IMR-90 (cell line): ENCODE measurements at regions not wholly inside any gene's neighbourhood (a gene's known extent, or its start where the extent isn't known, plus 50 kb on each side); places are given as distances from the start of the nearest gene placed in this dataset.

ENCODE experiments used
- ATAC-seq: fragments of 200-7000 bp; cut with Tn5 transposase; 2 replicates; pipeline ENCODE4 v1.9.1; 2020; ENCODE audit warnings: low read depth, mild to moderate bottlenecking, moderate library complexity
- BruUV-seq: library from RNA; stranded (reverse); fragments of 400-500 nt; replicated peaks from 2 replicates; lab custom pipeline; 2021; lab: Mats Ljungman, UMichigan
- CTCF ChIA-PET: fragments of 300-600 bp; formaldehyde crosslinking; extraction: SDS; loops from one replicate; lab custom pipeline; 2021; ENCODE audit warnings: antibody characterized with exemption; lab: Yijun Ruan, JAX
- POLR2A ChIA-PET: fragments of 300-600 bp; sonication (Branson Sonifier 250); formaldehyde crosslinking; loops from one replicate; lab custom pipeline; 2022; ENCODE audit warnings: antibody characterized with exemption; ENCODE audit not compliant: unreplicated experiment; lab: Charles Lee
- DNase-seq: peaks from one replicate; pipeline ENCODE4 v3.0.0; 2013
- H2AFZ ChIP-seq: replicated peaks from 2 replicates; pipeline ENCODE3; 2013; ENCODE audit warnings: low read length, mild to moderate bottlenecking; ENCODE audit not compliant: poor library complexity
- H2AK5ac ChIP-seq: 2 replicates; pipeline ENCODE4 v1.6.1; 2013; ENCODE audit warnings: low read depth, low read length, inconsistent platforms
- H2AK9ac ChIP-seq: replicated peaks from 2 replicates; pipeline ENCODE3; 2013; ENCODE audit warnings: mild to moderate bottlenecking, low read depth, low read length, moderate library complexity; ENCODE audit not compliant: poor library complexity
- H2BK120ac ChIP-seq: 2 replicates; pipeline ENCODE4 v1.6.1; 2013; ENCODE audit warnings: low read depth, low read length, inconsistent platforms
- H2BK15ac ChIP-seq: 3 replicates; pipeline ENCODE4 v1.6.1; 2013; ENCODE audit warnings: low read depth, low read length, inconsistent platforms
- H2BK20ac ChIP-seq: 2 replicates; pipeline ENCODE4 v1.6.1; 2013; ENCODE audit warnings: low read depth, mild to moderate bottlenecking, inconsistent platforms, low read length, moderate library complexity
- H2BK5ac ChIP-seq: 2 replicates; pipeline ENCODE4 v1.6.1; 2013; ENCODE audit warnings: mild to moderate bottlenecking, low read depth, low read length, inconsistent platforms; ENCODE audit not compliant: poor library complexity, severe bottlenecking
- H3K14ac ChIP-seq: replicated peaks from 2 replicates; pipeline ENCODE4 v1.6.1; 2013; ENCODE audit warnings: low read depth, low read length, inconsistent platforms
- H3K18ac ChIP-seq: 2 replicates; pipeline ENCODE4 v1.6.1; 2013; ENCODE audit warnings: low read depth, low read length, control low read depth
- H3K23ac ChIP-seq: 2 replicates; pipeline ENCODE4 v1.6.1; 2013; ENCODE audit warnings: low read depth, low read length, inconsistent platforms
- H3K27ac ChIP-seq: 2 replicates; pipeline ENCODE4 v1.5.1; 2013; ENCODE audit warnings: mild to moderate bottlenecking, control low read depth, low read length; ENCODE audit not compliant: insufficient read depth
- H3K27me3 ChIP-seq: 2 replicates; pipeline ENCODE4 v1.6.1; 2013; ENCODE audit warnings: low read length; ENCODE audit not compliant: control insufficient read depth, insufficient read depth
- H3K36me3 ChIP-seq: 2 replicates; pipeline ENCODE4 v1.6.1; 2013; ENCODE audit warnings: low read length, mixed read lengths; ENCODE audit not compliant: control insufficient read depth, insufficient read depth
- H3K4ac ChIP-seq: 2 replicates; pipeline ENCODE4 v1.6.1; 2013; ENCODE audit warnings: low read depth, low read length, inconsistent platforms
- H3K4me1 ChIP-seq: 2 replicates; pipeline ENCODE4 v1.6.1; 2013; ENCODE audit warnings: low read length, mixed read lengths; ENCODE audit not compliant: control insufficient read depth, insufficient read depth
- H3K4me2 ChIP-seq: 2 replicates; pipeline ENCODE4 v1.6.1; 2013; ENCODE audit warnings: low read depth, mild to moderate bottlenecking, control low read depth, low read length, moderate library complexity
- H3K4me3 ChIP-seq: 2 replicates; pipeline ENCODE4 v1.5.1; 2013; ENCODE audit warnings: low read depth, mild to moderate bottlenecking, control low read depth, low read length, moderate library complexity; ENCODE audit not compliant: insufficient read depth
- H3K56ac ChIP-seq: 2 replicates; pipeline ENCODE4 v1.6.1; 2013; ENCODE audit warnings: low read length, inconsistent platforms; ENCODE audit not compliant: insufficient read depth; ENCODE audit errors: extremely low read depth
- H3K79me1 ChIP-seq, 2 experiments: 2 replicates each; pipeline ENCODE4 v1.6.1; 2013; ENCODE audit warnings: low read length in 2 of 2, inconsistent platforms in 1 of 2, low read depth in 1 of 2
- H3K9ac ChIP-seq: 2 replicates; pipeline ENCODE4 v1.6.1; 2013; ENCODE audit warnings: low read depth, low read length, control low read depth
- H3K9me1 ChIP-seq: 2 replicates; pipeline ENCODE4 v1.6.1; 2013; ENCODE audit warnings: low read length, inconsistent platforms; ENCODE audit not compliant: insufficient read depth
- H3K9me3 ChIP-seq: 2 replicates; pipeline ENCODE4 v1.6.1; 2013; ENCODE audit warnings: low read length; ENCODE audit not compliant: control insufficient read depth, insufficient read depth
- H4K20me1 ChIP-seq: 2 replicates; pipeline ENCODE4 v1.6.1; 2013; ENCODE audit warnings: low read length, inconsistent platforms; ENCODE audit not compliant: insufficient read depth
- H4K5ac ChIP-seq: 2 replicates; pipeline ENCODE4 v1.6.1; 2013; ENCODE audit warnings: mild to moderate bottlenecking, low read depth, low read length, control low read depth
- H4K8ac ChIP-seq, 2 experiments: 2 replicates each; pipeline ENCODE4 v1.6.1; 2013; ENCODE audit warnings: low read depth in 2 of 2, low read length in 2 of 2, control low read depth in 1 of 2, inconsistent platforms in 1 of 2
- H4K91ac ChIP-seq: 2 replicates; pipeline ENCODE4 v1.6.1; 2013; ENCODE audit warnings: low read depth, low read length, inconsistent platforms; ENCODE audit not compliant: insufficient read depth
- BHLHE40 ChIP-seq: fragments of 150-350 bp; IDR thresholded peaks from 2 replicates; pipeline ENCODE4 v1.6.1; 2016; ENCODE audit warnings: mild to moderate bottlenecking, low read depth, low read length
- CEBPB ChIP-seq: IDR thresholded peaks from 2 replicates; pipeline ENCODE4 v1.6.1; 2012; ENCODE audit warnings: low read depth, low read length, improper control_type of control experiment
- CHD1 ChIP-seq: IDR thresholded peaks from 2 replicates; pipeline ENCODE4 v1.6.1; 2012; ENCODE audit warnings: low read depth, low read length, improper control_type of control experiment
- CTCF ChIP-seq: conservative IDR thresholded peaks from 2 replicates; pipeline ENCODE4 v1.5.1; 2012; ENCODE audit warnings: mild to moderate bottlenecking, low read depth, low read length, improper control_type of control experiment
- ELK1 ChIP-seq: fragments of 150-350 bp; IDR thresholded peaks from 2 replicates; pipeline ENCODE4 v1.6.1; 2016; ENCODE audit warnings: low read depth, mild to moderate bottlenecking, low read length, moderate library complexity, borderline replicate concordance
- FOS ChIP-seq: fragments of 150-350 bp; IDR thresholded peaks from 2 replicates; pipeline ENCODE4 v1.6.1; 2016; ENCODE audit warnings: low read depth, low read length
- MAFK ChIP-seq: IDR thresholded peaks from 2 replicates; pipeline ENCODE4 v1.6.1; 2012; ENCODE audit warnings: low read depth, low read length, improper control_type of control experiment
- MAZ ChIP-seq: IDR thresholded peaks from 2 replicates; pipeline ENCODE4 v1.6.1; 2012; ENCODE audit warnings: low read depth, mild to moderate bottlenecking, low read length, improper control_type of control experiment, moderate library complexity, borderline replicate concordance
- MXI1 ChIP-seq: IDR thresholded peaks from 2 replicates; pipeline ENCODE4 v1.6.1; 2012; ENCODE audit warnings: low read depth, mild to moderate bottlenecking, low read length, moderate library complexity, borderline replicate concordance
- NFE2L2 ChIP-seq: fragments of 150-350 bp; IDR thresholded peaks from 2 replicates; pipeline ENCODE4 v1.6.1; 2016; ENCODE audit warnings: low read depth, mild to moderate bottlenecking, low read length
- POLR2A ChIP-seq: IDR thresholded peaks from 2 replicates; pipeline ENCODE4 v1.6.1; 2012; ENCODE audit warnings: mild to moderate bottlenecking, low read depth, low read length
- RAD21 ChIP-seq: IDR thresholded peaks from 2 replicates; pipeline ENCODE4 v1.6.1; 2012; ENCODE audit warnings: low read length, improper control_type of control experiment
- RCOR1 ChIP-seq: IDR thresholded peaks from 2 replicates; pipeline ENCODE4 v1.6.1; 2012; ENCODE audit warnings: mild to moderate bottlenecking, low read length, improper control_type of control experiment; ENCODE audit not compliant: insufficient replicate concordance
- RFX5 ChIP-seq: IDR thresholded peaks from 2 replicates; pipeline ENCODE4 v1.8.0; 2012; ENCODE audit warnings: low read depth, mild to moderate bottlenecking, low read length, moderate library complexity
- USF2 ChIP-seq: fragments of 150-350 bp; IDR thresholded peaks from 2 replicates; pipeline ENCODE4 v1.6.1; 2017; ENCODE audit warnings: mild to moderate bottlenecking, antibody characterized with exemption, low read length, low read depth
- WGBS, 2 experiments: methylation state at CpG; one replicate each; pipeline versions ENCODE4 v1.1.5 to v1.1.7; 2013; ENCODE audit warnings: missing lambda C conversion rate in 2 of 2; ENCODE audit not compliant: insufficient read length in 1 of 2; ENCODE audit errors: extremely low coverage in 2 of 2; 5-methylcytosine and 5-hydroxymethylcytosine counted together
- dilution Hi-C: fragments of 300-500 bp; cut with HindIII; formaldehyde crosslinking; loops from one replicate; pipeline ENCODE4 v1.14.3; 2018; ENCODE audit warnings: low sequenced_read_pairs; ENCODE audit not compliant: unreplicated experiment
- in situ Hi-C: fragments of 300-500 bp; cut with MboI; formaldehyde crosslinking; loops from 3 replicates; pipeline ENCODE4 v1.14.3; 2019; ENCODE audit warnings: low sequenced_read_pairs, inconsistent platforms, mixed read lengths
- intact Hi-C: fragments of 100-400 bp; cut with micrococcal nuclease; formaldehyde crosslinking; loops from 2 replicates; pipeline ENCODE4 v1.10.0; 2022

GRCh38 chr1:200353232-200353631 lies 56.6 kb downstream of the ZNF281 start:
- Histone ChIP-seq H2BK5ac (peak overlapping the region; percentile 99), H3K14ac (peak overlapping the region; percentile 65), H2BK20ac (peak overlapping the region; percentile 89), H3K4me1 (peaks cover 12% of the 10 kb centered on the region), H2AFZ (peak overlapping the region; percentile 52), H4K91ac (peak overlapping the region; percentile 83), H3K36me3 (no peaks in the 10 kb centered on the region), H3K9me3 (no peaks in the 10 kb centered on the region), H2AK9ac (no peak overlapping the region), H2BK15ac (peak overlapping the region; percentile 67), H4K5ac (peak overlapping the region; percentile 98), H3K9me1 (peaks cover 4% of the 10 kb centered on the region; the same call in 1 of the 2 replicates), H4K20me1 (no peaks in the 10 kb centered on the region), H2BK120ac (peak overlapping the region; percentile 89), H3K56ac (peak overlapping the region; percentile 40), H3K27ac (peak overlapping the region; percentile 93), H2AK5ac (peak overlapping the region; percentile 84), H3K18ac (peak overlapping the region; percentile 95), H3K9ac (no peak overlapping the region; the same call in 1 of the 2 replicates), H3K4me2 (no peak overlapping the region), H3K23ac (peak overlapping the region; percentile 74; the same call in 1 of the 2 replicates), H3K4ac (peak overlapping the region; percentile 97), H4K8ac (peak overlapping the region; percentile 83 to 97), H3K4me3 (no peak overlapping the region), H3K27me3 (no peaks in the 10 kb centered on the region), H3K79me1 (no peaks in the 10 kb centered on the region)
- in situ Hi-C loops (no loop called here), intact Hi-C loops (no loop called here), dilution Hi-C loops (no loop called here)
- DNase-seq = no peak
- TF ChIP-seq ELK1 (no peak), NFE2L2 (no peak), RAD21 (no peak), USF2 (no peak), MXI1 (no peak), CEBPB (no peak), POLR2A (no peak), RFX5 (no peak), RCOR1 (no peak), MAZ (no peak), CHD1 (no peak), MAFK (no peak), CTCF (no peak), BHLHE40 (no peak), FOS (no peak)
- BruUV-seq = no TSS peak
- CTCF ChIA-PET = no interaction called here
- no peak; the same call in 1 of the 2 replicates for ATAC-seq
- POLR2A ChIA-PET = no interaction called here
- no CpG with 5 or more reads among the region's 1 CpG for WGBS, 2 experiments
